ENCODE measurements at regions not wholly inside any gene's neighbourhood (a gene's known extent, or its start where the extent isn't known, plus 50 kb on each side); places are given as distances from the start of the nearest gene placed in this dataset.

GRCh38 chr2:153143540-153143939 is 335.0 kb downstream of the RPRM start:
- peaks cover 4 to 11% of the 10 kb centered on the region in 2 donors for H3K9me3 Mint-ChIP-seq
- H3K4me1 Mint-ChIP-seq = no peaks in the 10 kb centered on the region
- DNase-seq = no peak
- Histone ChIP-seq H3K4me3 (ENCODE audit: low read length) (no peak overlapping the region), H3K9me3 (ENCODE audit: control insufficient read depth, insufficient read depth, low read length) (no peaks in the 10 kb centered on the region), H3K36me3 (ENCODE audit: control insufficient read depth, insufficient read depth, low read length) (no peaks in the 10 kb centered on the region), H3K27me3 (ENCODE audit: control insufficient read depth, insufficient read depth, low read length) (no peaks in the 10 kb centered on the region), H3K27ac (ENCODE audit: low read length) (no peak overlapping the region), H3K4me1 (ENCODE audit: control insufficient read depth, insufficient read depth, low read length) (no peaks in the 10 kb centered on the region)
- H3K27ac Mint-ChIP-seq = no peak overlapping the region
- H3K36me3 Mint-ChIP-seq = no peaks in the 10 kb centered on the region
- TF ChIP-seq, protein P1, sequence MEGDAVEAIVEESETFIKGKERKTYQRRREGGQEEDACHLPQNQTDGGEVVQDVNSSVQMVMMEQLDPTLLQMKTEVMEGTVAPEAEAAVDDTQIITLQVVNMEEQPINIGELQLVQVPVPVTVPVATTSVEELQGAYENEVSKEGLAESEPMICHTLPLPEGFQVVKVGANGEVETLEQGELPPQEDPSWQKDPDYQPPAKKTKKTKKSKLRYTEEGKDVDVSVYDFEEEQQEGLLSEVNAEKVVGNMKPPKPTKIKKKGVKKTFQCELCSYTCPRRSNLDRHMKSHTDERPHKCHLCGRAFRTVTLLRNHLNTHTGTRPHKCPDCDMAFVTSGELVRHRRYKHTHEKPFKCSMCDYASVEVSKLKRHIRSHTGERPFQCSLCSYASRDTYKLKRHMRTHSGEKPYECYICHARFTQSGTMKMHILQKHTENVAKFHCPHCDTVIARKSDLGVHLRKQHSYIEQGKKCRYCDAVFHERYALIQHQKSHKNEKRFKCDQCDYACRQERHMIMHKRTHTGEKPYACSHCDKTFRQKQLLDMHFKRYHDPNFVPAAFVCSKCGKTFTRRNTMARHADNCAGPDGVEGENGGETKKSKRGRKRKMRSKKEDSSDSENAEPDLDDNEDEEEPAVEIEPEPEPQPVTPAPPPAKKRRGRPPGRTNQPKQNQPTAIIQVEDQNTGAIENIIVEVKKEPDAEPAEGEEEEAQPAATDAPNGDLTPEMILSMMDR (IDR thresholded peaks at IDR 0.05) = no peak
- intact Hi-C loops (cut with micrococcal nuclease) = no loop called here
- 56% methylated on average over 2 of the region's 2 CpGs for WGBS (ENCODE audit: insufficient coverage)
- H3K4me3 Mint-ChIP-seq = no peak overlapping the region
- H3K27me3 Mint-ChIP-seq (ENCODE audit: low read depth in 2 of 2) = no peaks in the 10 kb centered on the region
- no peak for ATAC-seq

- no peak for DNase-seq
- no peak overlapping the region for H3K27ac Mint-ChIP-seq
- no peak for ATAC-seq
These were observed 338.1 kb downstream of the RPRM start for GRCh38 chr2:153140498-153140897.

GRCh38 chr2:153138651-153139375 is 339.7 kb downstream of the RPRM start:
- H3K27ac Mint-ChIP-seq = no peak overlapping the region
- Histone ChIP-seq H3K4me1 (ENCODE audit: control insufficient read depth, insufficient read depth, low read length) (no peaks in the 10 kb centered on the region), H3K4me3 (ENCODE audit: low read length) (no peak overlapping the region), H3K36me3 (ENCODE audit: control insufficient read depth, insufficient read depth, low read length) (no peaks in the 10 kb centered on the region), H3K27ac (ENCODE audit: low read length) (no peak overlapping the region), H3K9me3 (ENCODE audit: control insufficient read depth, insufficient read depth, low read length) (no peaks in the 10 kb centered on the region), H3K27me3 (ENCODE audit: control insufficient read depth, insufficient read depth, low read length) (no peaks in the 10 kb centered on the region)
- H3K27me3 Mint-ChIP-seq (ENCODE audit: low read depth in 2 of 2) = no peaks in the 10 kb centered on the region
- WGBS (ENCODE audit: insufficient coverage) = 71% methylated on average over 1 of the region's 2 CpGs
- no peak overlapping the region for H3K4me3 Mint-ChIP-seq
- intact Hi-C loops (cut with micrococcal nuclease) = no loop called here
- peaks cover 4 to 13% of the 10 kb centered on the region in 2 donors for H3K9me3 Mint-ChIP-seq
- TF ChIP-seq, protein P1 (IDR thresholded peaks at IDR 0.05) = no peak
- H3K4me1 Mint-ChIP-seq = no peaks in the 10 kb centered on the region
- DNase-seq = no peak
- H3K36me3 Mint-ChIP-seq = no peaks in the 10 kb centered on the region
- no peak for ATAC-seq

More at GRCh38 chr2:153140498-153140897, 338.1 kb downstream of the RPRM start:
- TF ChIP-seq, protein P1 (IDR thresholded peaks at IDR 0.05) = no peak
- Mint-ChIP-seq H3K4me1 (no peaks in the 10 kb centered on the region), H3K27me3 (ENCODE audit: low read depth in 2 of 2) (no peaks in the 10 kb centered on the region), H3K9me3 (peaks cover 4 to 11% of the 10 kb centered on the region in 2 donors), H3K36me3 (no peaks in the 10 kb centered on the region), H3K4me3 (no peak overlapping the region)
- no peaks in the 10 kb centered on the region for H3K4me1 ChIP-seq (ENCODE audit: control insufficient read depth, insufficient read depth, low read length)
- no peaks in the 10 kb centered on the region for H3K36me3 ChIP-seq (ENCODE audit: control insufficient read depth, insufficient read depth, low read length)
- WGBS (ENCODE audit: insufficient coverage) = no CpG with 5 or more reads among the region's 1 CpG
- no peaks in the 10 kb centered on the region for H3K9me3 ChIP-seq (ENCODE audit: control insufficient read depth, insufficient read depth, low read length)
- H3K27ac ChIP-seq (ENCODE audit: low read length) = no peak overlapping the region
- no peak overlapping the region for H3K4me3 ChIP-seq (ENCODE audit: low read length)
- H3K27me3 ChIP-seq (ENCODE audit: control insufficient read depth, insufficient read depth, low read length) = no peaks in the 10 kb centered on the region
- intact Hi-C loops (cut with micrococcal nuclease) = no loop called here

DNA sequence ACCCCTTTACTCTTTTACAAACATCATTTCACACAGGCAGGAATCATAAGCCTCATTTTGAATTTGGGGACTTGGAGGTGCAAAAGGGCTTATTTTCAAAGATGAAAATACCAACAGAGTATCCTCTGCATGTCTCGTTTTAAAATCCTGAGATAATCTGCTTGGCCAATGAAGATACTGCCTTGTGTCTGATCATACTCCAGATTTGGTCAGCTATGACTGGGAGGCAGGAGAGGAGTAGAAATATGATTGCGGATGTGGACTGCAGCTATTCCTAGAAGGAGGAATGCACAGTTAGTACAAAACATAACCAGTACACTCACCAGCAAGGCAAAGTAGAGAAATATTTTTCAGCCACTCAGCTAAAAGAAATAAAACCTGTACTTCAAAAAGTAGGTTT is 342.3 kb downstream of the RPRM start:
- no peak overlapping the region for H3K4me3 Mint-ChIP-seq
- H3K4me1 Mint-ChIP-seq = no peaks in the 10 kb centered on the region
- no peaks in the 10 kb centered on the region for H3K36me3 Mint-ChIP-seq
- H3K36me3 ChIP-seq (ENCODE audit: control insufficient read depth, insufficient read depth, low read length) = no peaks in the 10 kb centered on the region
- H3K9me3 Mint-ChIP-seq = peaks cover 0 to 9% of the 10 kb centered on the region in 2 donors
- intact Hi-C loops (cut with micrococcal nuclease) = no loop called here
- no peak overlapping the region for H3K27ac Mint-ChIP-seq
- no peaks in the 10 kb centered on the region for H3K4me1 ChIP-seq (ENCODE audit: control insufficient read depth, insufficient read depth, low read length)
- H3K27ac ChIP-seq (ENCODE audit: low read length) = no peak overlapping the region
- TF ChIP-seq, protein P1 (IDR thresholded peaks at IDR 0.05) = no peak
- no peak for DNase-seq
- WGBS (ENCODE audit: insufficient coverage) = 60% methylated on average over 1 of the region's 2 CpGs
- ATAC-seq = no peak
- no peaks in the 10 kb centered on the region for H3K9me3 ChIP-seq (ENCODE audit: control insufficient read depth, insufficient read depth, low read length)
- no peaks in the 10 kb centered on the region for H3K27me3 Mint-ChIP-seq (ENCODE audit: low read depth in 2 of 2)
- H3K27me3 ChIP-seq (ENCODE audit: control insufficient read depth, insufficient read depth, low read length) = no peaks in the 10 kb centered on the region
- H3K4me3 ChIP-seq (ENCODE audit: low read length) = no peak overlapping the region
